ENCODE measurements at regions not wholly inside any gene's neighbourhood (a gene's known extent, or its start where the extent isn't known, plus 50 kb on each side); places are given as distances from the start of the nearest gene placed in this dataset.
A peak's percentile ranks its signal among the peaks of the same experiment; 100 is the strongest.
"Not testable (repeated sequence)": the region's sequence is repeated elsewhere in the genome, so short reads cannot be mapped to it uniquely, and the experiment has no call there.

DNA sequence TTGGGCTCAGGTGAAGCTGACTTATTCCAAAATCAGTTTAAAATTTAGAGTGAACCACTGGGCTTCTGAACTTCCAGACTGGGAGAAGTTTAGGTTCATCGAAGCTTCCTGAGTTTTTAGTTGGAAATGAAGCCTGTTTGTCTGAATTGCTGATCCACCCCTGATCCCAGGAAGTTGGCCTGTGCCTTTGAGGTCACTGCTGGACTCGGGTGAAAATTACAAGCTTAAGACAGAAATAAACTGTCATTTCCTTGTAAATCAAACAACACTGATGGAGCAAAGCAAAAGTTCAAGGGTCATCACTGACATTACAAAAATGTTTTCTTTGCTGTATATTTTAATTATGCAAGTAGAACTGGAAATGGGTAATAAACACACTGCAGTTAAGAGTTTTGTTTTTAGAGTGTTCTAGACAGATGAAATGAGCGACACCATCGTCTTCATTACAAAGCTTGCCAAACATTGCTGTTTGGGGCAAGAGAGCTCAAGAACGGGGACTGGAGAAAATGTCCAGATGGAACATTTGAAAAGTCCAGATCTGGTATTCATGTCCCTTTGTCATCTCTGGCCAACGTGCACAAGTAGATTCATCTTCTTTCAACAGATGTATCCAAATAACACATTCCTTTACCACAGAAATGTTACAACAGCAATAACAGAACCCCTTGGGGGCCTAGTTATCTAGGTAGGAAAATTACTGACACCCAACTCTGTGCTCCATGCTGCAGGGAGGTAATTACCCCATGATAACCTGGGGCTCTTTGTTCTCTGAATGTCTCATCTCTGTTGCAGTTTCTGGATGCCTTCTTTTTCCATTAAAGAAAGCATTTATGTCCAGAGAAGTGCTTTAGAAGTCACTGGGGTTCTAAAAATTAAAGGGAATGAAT, 142.4 kb upstream of the ERCC6L2 start:
- DNase-seq (ENCODE audit: low read depth in 3 of 3), result no peak

DNA sequence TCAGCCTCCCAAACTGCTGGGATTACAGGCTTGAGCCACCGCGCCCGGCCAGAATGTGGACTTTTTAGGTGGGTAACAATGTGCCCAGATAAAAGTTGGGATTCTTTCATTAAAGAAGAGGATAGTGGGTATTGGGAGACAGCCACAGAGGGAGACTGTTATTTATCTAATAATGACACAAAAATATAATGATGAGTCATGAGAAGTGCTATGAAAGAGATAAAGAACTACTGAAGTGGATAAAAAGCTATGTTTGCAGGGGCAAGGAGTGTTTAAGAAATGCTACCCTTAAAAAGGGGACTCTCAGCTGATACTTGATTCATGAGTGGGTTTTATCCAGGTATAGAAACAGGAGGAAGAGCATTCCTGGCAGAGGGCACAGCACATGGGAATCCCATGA, 143.6 kb upstream of the ERCC6L2 start:
- DNase-seq (ENCODE audit: low read depth in 3 of 3), result no peak

DNA sequence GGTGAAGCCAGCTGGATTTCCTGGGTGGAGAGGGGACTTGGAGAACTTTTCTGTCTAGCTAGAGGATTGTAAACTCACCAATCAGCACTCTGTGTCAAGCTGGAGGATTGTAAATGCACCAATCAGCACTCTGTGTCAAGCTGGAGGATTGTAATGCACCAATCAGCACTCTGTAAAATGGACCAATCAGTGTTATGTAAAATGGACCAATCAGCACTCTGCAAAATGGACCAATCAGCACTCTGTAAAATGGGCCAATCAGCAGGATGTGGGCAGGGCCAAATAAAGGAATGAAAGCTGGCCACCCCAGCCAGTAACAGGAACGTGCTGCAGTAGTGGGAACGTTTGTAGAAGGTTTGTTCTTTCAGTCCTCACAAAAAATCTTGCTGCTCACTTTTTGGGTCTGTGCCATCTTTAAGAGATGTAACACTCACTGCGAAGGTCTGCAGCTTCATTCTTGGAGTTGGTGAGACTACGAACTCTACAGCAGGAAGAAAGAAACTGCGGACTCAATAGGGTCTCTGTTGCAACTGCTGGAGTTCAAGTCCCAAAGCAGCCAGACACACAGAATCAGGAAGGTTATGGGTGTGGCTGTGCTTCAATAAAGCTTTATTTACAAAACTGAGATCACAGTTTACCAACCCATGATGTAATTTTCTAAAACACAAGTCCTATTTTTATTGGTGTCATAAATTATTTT, 145.7 kb upstream of the ERCC6L2 start:
- no peak for DNase-seq (ENCODE audit: low read depth in 3 of 3)

DNA sequence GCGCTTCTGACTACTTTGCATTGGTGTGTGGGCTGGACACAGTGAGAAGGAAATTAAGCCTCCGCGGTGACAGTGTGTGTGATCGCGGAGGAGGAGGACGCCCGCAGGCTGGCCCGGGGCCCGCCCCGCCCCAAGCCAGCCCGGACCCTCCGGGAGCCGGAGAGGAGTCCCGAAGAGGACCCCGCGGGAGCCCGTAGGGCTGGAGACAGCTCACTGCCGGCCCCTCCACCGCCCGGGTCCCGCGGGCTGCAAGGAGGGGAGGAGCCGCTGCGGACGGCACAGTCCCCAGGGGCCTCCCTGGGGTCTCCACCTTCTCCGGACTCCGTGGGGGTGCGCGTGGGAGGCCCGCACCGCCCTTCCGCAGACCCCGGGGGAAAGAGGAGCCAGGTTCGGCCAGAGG, 146.4 kb upstream of the ERCC6L2 start:
- DNase-seq (ENCODE audit: low read depth in 3 of 3), result no peak

DNA sequence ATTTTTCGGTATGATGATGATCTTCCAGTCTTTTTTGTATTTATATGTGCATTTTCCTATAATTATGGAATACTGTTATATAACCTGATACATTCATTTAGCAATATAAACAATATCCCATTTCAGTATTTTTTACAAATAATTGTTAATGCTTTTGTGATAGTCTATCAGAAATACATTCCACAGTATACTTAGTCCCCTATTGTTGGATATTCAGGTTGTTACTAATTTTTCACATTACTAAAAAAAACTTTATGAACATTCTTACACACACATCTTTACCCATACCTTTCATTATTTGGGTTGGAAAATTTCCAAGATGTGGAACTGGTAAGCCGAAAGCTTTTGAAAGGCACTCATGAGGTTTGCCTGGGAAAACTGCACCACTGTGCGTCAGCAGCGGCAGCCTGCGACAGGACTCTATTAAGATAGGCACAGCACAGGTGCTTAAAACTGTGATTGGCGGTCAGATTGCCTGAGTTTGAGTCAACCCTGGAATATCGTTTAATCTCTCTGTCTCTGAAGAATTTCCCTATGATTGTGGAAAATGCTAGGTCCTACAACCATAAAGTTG, 147.5 kb upstream of the ERCC6L2 start:
- DNase-seq (ENCODE audit: low read depth in 3 of 3), result no peak

GRCh38 chr9:95726756-95727155, 148.7 kb upstream of the ERCC6L2 start:
- DNase-seq (ENCODE audit: low read depth in 3 of 3), result no peak

GRCh38 chr9:95725045-95725444, 150.4 kb upstream of the ERCC6L2 start:
- peak in 1 of 3 experiments; percentile 24 for DNase-seq (ENCODE audit: low read depth in 3 of 3)

DNA sequence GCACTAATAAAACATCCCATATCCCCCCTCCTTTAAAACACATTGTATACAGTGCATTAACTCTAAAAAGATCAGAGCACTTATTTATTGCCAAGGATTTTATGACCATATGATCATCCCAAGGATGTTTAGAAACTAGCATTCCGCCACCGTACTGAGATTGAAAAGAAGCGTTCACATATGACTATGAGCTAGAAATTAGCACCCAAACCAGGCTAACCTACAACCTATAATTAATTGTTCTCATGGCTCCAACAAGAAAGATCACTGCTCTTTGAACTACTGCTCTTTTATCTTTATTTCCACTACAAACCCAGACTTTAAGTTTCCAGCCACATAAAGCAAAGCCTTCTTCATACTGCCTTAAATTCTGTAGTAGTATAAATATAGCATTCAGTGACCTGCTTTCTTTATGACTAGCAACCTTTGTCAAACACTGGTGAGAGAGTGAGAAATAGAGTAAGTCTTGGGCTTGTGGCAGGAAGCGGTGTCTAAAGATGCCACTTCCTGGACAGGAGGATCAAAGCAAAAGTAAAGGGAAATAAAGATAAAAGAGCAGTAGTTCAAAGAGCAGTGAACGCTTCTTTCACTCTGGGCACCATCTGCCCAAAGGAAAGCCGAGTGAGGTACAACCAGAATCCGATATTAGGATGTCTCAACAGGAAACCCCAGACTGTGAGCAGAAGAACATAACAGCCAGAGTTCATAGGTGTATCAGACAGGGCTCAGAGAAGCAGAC, 151.1 kb upstream of the ERCC6L2 start:
- peak; percentile 16 to 52 (median 31) for DNase-seq (ENCODE audit: low read depth in 3 of 3)

DNA sequence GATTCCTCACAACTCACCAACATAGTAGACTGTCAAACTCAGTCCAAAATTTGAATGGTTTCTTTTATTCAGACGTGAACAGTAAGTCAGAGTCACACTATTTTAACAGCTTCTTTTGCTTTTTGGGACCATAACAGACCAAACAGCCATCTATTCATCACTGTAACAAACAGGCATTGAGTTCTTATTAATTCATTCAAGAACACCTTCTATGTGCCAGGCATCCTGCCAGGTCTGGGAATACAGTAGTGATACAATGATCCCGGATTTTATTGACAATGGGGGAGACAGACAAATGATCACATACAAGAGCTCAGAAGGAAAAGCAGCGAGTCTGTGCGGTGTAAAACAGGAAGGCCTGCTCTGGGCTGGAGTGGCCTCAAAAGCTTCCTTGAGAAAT, 153.3 kb upstream of the ERCC6L2 start:
- DNase-seq (ENCODE audit: low read depth in 3 of 3), result no peak

DNA sequence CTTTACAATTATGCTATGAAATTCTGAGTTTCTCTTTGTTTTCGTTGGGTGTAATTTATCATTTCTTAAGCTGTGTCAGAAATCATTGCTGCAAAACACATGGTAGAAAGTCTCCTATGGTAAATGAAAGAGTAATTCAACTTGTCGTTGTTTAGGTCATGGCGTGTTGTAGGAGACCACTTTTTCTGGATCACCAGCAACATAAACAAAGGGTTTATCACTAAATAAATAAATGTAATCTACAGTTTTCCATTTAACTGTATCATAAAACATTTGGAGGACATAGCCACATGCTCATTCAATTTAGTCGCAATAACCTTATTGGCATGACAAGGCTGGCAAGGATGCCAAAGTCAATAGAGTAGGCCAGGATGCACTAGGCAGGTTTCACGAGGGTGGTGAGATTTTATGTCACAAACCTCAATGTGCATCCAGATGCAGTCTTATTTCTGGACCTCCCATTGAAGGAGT, 154.4 kb upstream of the ERCC6L2 start:
- DNase-seq (ENCODE audit: low read depth in 3 of 3), result no peak

DNA sequence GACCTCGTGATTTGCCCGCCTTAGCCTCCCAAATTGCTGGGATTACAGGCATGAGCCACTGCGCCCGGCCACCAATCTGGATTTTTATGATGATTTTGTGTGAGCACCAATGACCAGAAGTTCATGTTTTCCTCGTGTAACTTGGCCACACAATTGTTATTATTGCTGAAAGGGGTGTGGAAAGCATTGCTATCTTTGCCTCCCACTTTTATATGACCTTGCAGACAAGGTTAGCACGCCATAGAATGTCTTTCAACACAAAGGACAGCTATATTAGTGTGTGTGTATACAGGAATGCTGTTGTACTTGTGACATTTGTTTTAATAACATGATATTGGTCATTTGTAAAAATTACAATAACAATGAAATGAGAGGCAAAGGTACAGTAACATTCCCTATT, 155.0 kb upstream of the ERCC6L2 start:
- no peak for DNase-seq (ENCODE audit: low read depth in 3 of 3)

DNA sequence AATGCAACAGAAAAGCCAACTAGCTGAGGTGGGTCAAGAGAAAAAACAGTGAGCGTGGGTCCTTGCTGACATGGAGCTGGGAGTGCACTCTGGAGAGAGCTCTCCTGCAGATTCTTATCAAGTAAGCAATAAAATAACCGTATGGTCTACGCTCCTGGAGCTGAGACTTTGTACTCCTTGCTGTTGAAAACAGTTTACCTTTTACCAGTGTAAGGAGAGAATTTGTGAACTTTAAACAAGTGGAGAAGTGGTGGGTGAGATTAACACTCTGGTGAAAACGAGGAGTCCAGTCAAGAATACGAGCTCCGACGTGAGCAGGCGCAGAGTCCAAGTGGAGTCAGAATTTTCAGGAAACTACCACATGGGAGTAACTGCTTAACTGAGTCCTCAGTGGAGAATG, 156.1 kb upstream of the ERCC6L2 start:
- DNase-seq (ENCODE audit: low read depth in 3 of 3), result no peak

DNA sequence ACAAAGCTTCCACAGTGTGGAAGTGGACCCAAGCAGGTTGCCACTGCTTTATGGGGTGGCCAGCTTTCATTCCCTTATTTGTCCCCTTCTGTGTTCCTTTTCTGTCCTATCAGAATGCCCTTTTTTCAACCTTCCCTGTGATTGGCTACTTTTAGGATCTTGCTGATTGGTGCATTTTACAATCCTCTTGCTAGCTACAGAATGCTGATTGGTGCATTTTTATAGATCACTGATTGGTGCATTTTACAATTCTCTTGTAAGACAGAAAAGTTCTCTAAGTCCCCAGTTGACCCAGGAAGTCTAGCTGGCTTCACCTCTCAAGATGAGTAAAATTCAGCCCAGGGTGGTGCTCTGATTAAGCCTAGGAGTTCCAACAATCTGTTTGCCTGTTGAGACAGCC, 157.2 kb upstream of the ERCC6L2 start:
- DNase-seq (ENCODE audit: low read depth in 3 of 3), result no peak

DNA sequence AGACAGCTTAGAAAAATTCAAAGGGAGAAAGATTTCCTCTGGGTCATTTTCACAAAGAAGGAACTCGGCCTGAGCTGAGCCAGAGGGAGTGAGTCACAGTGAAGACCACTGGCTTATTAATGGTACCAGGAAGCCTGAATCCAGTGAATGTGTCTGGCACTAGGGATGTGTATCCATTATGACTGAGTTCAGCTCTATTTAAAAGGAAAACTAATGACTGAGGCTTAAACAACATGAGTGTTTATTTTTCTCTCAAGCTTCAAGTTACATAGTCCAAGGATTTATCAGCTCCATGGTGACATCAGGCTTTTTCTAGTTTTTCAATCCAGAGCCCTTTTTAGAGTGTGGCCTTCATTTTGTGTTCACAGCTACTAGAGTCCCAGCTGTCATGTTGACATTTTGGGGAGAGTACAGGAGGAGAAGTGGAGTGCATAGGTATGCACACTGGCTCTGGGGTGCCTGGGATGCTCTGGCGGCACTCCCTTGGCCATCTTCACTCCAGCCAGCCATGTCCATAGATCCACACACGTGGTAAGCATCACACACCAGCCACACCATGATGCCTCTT, 159.5 kb upstream of the ERCC6L2 start:
- DNase-seq (ENCODE audit: low read depth in 3 of 3), result no peak

DNA sequence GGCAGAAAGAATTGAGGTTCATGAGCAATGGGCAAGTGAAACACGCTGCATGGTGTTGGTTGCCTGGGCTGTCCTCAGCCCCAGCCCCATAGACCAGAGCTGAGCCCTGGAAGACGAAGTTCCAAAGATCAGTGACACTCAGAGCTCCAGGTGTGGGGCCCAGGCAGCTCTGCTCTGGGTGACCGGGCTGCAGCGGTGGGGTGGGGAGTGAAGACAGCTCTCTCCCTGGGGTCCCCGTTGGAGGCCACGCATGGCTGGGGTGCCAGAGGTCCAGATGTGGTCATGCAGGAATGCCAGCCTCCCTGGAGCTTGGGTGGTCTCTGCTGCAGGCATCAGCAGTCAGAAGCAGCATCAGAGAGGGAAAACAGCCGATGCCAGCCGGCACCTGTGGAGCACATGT, 165.0 kb upstream of the ERCC6L2 start:
- no peak for DNase-seq (ENCODE audit: low read depth in 3 of 3)

GRCh38 chr9:95696701-95697100, 178.8 kb upstream of the ERCC6L2 start:
- DNase-seq (ENCODE audit: low read depth in 3 of 3), result no peak

- no peak for DNase-seq (ENCODE audit: low read depth in 3 of 3)
Measured at GRCh38 chr9:95691435-95691834, 174.7 kb upstream of the PTCH1 start.

- DNase-seq (ENCODE audit: low read depth in 3 of 3), result no peak
Measured at GRCh38 chr9:95689669-95690068, 172.9 kb upstream of the PTCH1 start.

DNA sequence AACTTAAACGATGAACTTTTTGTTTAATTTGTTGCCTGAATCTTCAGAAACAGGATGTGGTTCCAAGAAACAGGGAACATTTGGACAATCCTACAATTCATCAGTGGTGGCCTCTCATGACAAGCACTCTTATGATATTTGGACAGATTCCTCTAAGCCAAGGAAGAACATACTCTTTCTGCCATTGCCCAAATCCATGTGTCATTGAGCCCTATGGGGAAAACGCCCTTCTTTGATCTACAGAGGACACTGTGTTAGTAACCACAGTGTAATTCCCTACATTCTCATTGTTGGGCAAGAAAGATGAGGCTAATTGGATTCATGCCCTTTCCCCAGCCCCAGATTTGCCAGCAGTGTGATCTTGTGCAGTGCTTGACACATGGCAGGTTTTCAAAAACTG, 167.7 kb upstream of the PTCH1 start:
- no peak for DNase-seq (ENCODE audit: low read depth in 3 of 3)

DNA sequence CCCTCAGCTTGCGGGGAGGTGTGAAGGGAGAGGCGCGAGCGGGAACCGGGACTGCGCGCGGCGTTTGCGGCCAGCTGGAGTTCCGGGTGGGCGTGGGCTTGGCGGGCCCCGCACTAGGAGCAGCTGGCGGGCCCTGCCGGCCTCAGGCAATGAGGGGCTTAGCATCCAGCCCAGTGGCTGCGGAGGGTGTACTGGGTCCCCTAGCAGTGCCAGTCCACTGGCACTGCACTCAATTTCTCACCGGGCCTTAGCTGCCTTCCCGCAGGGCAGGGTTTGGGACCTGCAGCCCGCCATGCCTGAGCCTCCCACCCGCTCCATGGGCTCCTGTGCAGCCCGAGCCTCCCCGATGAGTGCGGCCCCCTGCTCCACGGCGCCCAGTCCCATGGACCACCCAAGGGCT, 163.5 kb upstream of the PTCH1 start:
- DNase-seq (ENCODE audit: low read depth in 3 of 3), result not testable (repeated sequence)

GRCh38 chr9:95679874-95680273, 163.1 kb upstream of the PTCH1 start:
- no peak for DNase-seq (ENCODE audit: low read depth in 3 of 3)

- DNase-seq (ENCODE audit: low read depth in 3 of 3), result no peak
Measured at GRCh38 chr9:95678759-95679158, 162.0 kb upstream of the PTCH1 start.

Data from stimulated activated CD4-positive, alpha-beta T cell treated with anti-CD3 and anti-CD28 coated beads, TNF-alpha, amount 100 ng/mL, for 24 hours (primary cell).